Naive B cell (primary cell): ENCODE measurements at regions not wholly inside any gene's neighbourhood (a gene's known extent, or its start where the extent isn't known, plus 50 kb on each side); places are given as distances from the start of the nearest gene placed in this dataset.
A peak's percentile ranks its signal among the peaks of the same experiment; 100 is the strongest.
"Not testable (repeated sequence)": the region's sequence is repeated elsewhere in the genome, so short reads cannot be mapped to it uniquely, and the experiment has no call there.

Experiments used
- ATAC-seq, 2 donors: fragments of 150-1000 bp; cut with Tn5 transposase; 2 replicates each; pipeline ENCODE4 v1.10.0; 2021; ENCODE audit warnings: low read depth in 2 of 2, mild to moderate bottlenecking in 2 of 2, moderate library complexity in 2 of 2
- DNase-seq: peaks from one replicate; pipeline ENCODE4 v3.0.0; 2022
- H3K27ac Mint-ChIP-seq, 6 donors: one replicate each; pipeline ENCODE4 v1.8.0; 2020 to 2022; ENCODE audit warnings: mild to moderate bottlenecking in 6 of 6, mixed read lengths in 6 of 6, moderate library complexity in 5 of 6, inconsistent platforms in 2 of 6
- H3K27me3 Mint-ChIP-seq, 3 donors: one replicate each; pipeline ENCODE4 v1.8.0; 2021 to 2022; ENCODE audit warnings: mixed read lengths in 3 of 3, mild to moderate bottlenecking in 1 of 3
- H3K36me3 Mint-ChIP-seq, 2 donors: one replicate each; pipeline ENCODE4 v1.8.0; 2020 to 2022; ENCODE audit warnings: mixed read lengths in 2 of 2, inconsistent platforms in 1 of 2, mild to moderate bottlenecking in 1 of 2
- H3K4me1 Mint-ChIP-seq, 3 donors: one replicate each; pipeline ENCODE4 v1.8.0; 2020 to 2022; ENCODE audit warnings: mixed read lengths in 3 of 3, inconsistent platforms in 1 of 3, mild to moderate bottlenecking in 1 of 3, moderate library complexity in 1 of 3
- H3K4me3 Mint-ChIP-seq, 8 donors: one replicate each; pipeline ENCODE4 v1.8.0; 2020 to 2022; ENCODE audit warnings: mild to moderate bottlenecking in 8 of 8, mixed read lengths in 8 of 8, moderate library complexity in 8 of 8, inconsistent platforms in 2 of 8
- H3K9me3 Mint-ChIP-seq, 7 donors: one replicate each; pipeline ENCODE4 v1.8.0; 2020 to 2022; ENCODE audit warnings: mixed read lengths in 7 of 7, mild to moderate bottlenecking in 5 of 7, inconsistent platforms in 2 of 7, moderate library complexity in 1 of 7

- no peaks in the 10 kb centered on the region for H3K9me3 Mint-ChIP-seq
- ATAC-seq (no peak), DNase-seq (no peak)
- no peak overlapping the region for H3K27ac Mint-ChIP-seq
- peaks cover 22 to 43% (median 36%) of the 10 kb centered on the region in 3 donors for H3K27me3 Mint-ChIP-seq
- no peaks in the 10 kb centered on the region for H3K4me1 Mint-ChIP-seq
- no peaks in the 10 kb centered on the region for H3K36me3 Mint-ChIP-seq
- no peak overlapping the region for H3K4me3 Mint-ChIP-seq
Measured at GRCh38 chr1:30111431-30111830, 612.0 kb downstream of the MATN1 start.

GRCh38 chr1:30110846-30111245 lies 612.5 kb downstream of the MATN1 start:
- Mint-ChIP-seq H3K4me1 (no peaks in the 10 kb centered on the region), H3K36me3 (no peaks in the 10 kb centered on the region), H3K27ac (no peak overlapping the region), H3K9me3 (no peaks in the 10 kb centered on the region), H3K27me3 (peaks cover 22 to 43% (median 36%) of the 10 kb centered on the region in 3 donors), H3K4me3 (no peak overlapping the region)
- no peak for ATAC-seq
- no peak for DNase-seq

GRCh38 chr1:30109853-30110252 lies 613.5 kb downstream of the MATN1 start:
- Mint-ChIP-seq H3K4me3 (no peak overlapping the region), H3K27ac (no peak overlapping the region), H3K27me3 (peaks cover 22 to 45% (median 36%) of the 10 kb centered on the region in 3 donors), H3K9me3 (no peaks in the 10 kb centered on the region), H3K36me3 (no peaks in the 10 kb centered on the region), H3K4me1 (no peaks in the 10 kb centered on the region)
- no peak for DNase-seq
- ATAC-seq: no peak

GRCh38 chr1:30108186-30108585 lies 615.2 kb downstream of the MATN1 start:
- no peaks in the 10 kb centered on the region for H3K36me3 Mint-ChIP-seq
- ATAC-seq (no peak), DNase-seq (no peak)
- peak overlapping the region in 1 of 6 donors; percentile 15 for H3K27ac Mint-ChIP-seq
- H3K4me3 Mint-ChIP-seq: no peak overlapping the region
- no peaks in the 10 kb centered on the region for H3K4me1 Mint-ChIP-seq
- H3K27me3 Mint-ChIP-seq: peaks cover 23 to 44% (median 34%) of the 10 kb centered on the region in 3 donors
- no peaks in the 10 kb centered on the region for H3K9me3 Mint-ChIP-seq

GRCh38 chr1:30106125-30106524 lies 617.3 kb downstream of the MATN1 start:
- Mint-ChIP-seq H3K27me3 (peaks cover 21 to 27% (median 25%) of the 10 kb centered on the region in 3 donors), H3K9me3 (no peaks in the 10 kb centered on the region), H3K4me3 (no peak overlapping the region), H3K4me1 (no peaks in the 10 kb centered on the region), H3K36me3 (no peaks in the 10 kb centered on the region), H3K27ac (no peak overlapping the region)
- ATAC-seq: no peak
- DNase-seq: no peak

- Mint-ChIP-seq H3K36me3 (no peaks in the 10 kb centered on the region), H3K4me3 (peak overlapping the region in 1 of 8 donors; percentile 33), H3K27ac (no peak overlapping the region), H3K9me3 (no peaks in the 10 kb centered on the region), H3K4me1 (no peaks in the 10 kb centered on the region), H3K27me3 (peaks cover 16 to 27% (median 25%) of the 10 kb centered on the region in 3 donors)
- ATAC-seq (no peak), DNase-seq (no peak)
Measured at GRCh38 chr1:30104551-30104950, 618.8 kb downstream of the MATN1 start.

GRCh38 chr1:30103708-30104411 lies 619.5 kb downstream of the MATN1 start:
- Mint-ChIP-seq H3K27me3 (peaks cover 16 to 27% (median 19%) of the 10 kb centered on the region in 3 donors), H3K4me3 (no peak overlapping the region), H3K27ac (no peak overlapping the region), H3K36me3 (no peaks in the 10 kb centered on the region), H3K9me3 (peaks cover 0 to under 1% (median 0%) of the 10 kb centered on the region in 7 donors), H3K4me1 (no peaks in the 10 kb centered on the region)
- DNase-seq (no peak), ATAC-seq (no peak)

GRCh38 chr1:30102605-30103004 lies 620.8 kb downstream of the MATN1 start:
- DNase-seq: no peak
- Mint-ChIP-seq H3K9me3 (peaks cover 0 to 2% (median 0%) of the 10 kb centered on the region in 7 donors), H3K4me1 (no peaks in the 10 kb centered on the region), H3K4me3 (no peak overlapping the region), H3K36me3 (no peaks in the 10 kb centered on the region), H3K27ac (no peak overlapping the region), H3K27me3 (peaks cover 8 to 22% (median 10%) of the 10 kb centered on the region in 3 donors)
- no peak for ATAC-seq

- Mint-ChIP-seq H3K36me3 (no peaks in the 10 kb centered on the region), H3K27me3 (peaks cover 0 to 16% (median 10%) of the 10 kb centered on the region in 3 donors), H3K4me1 (no peaks in the 10 kb centered on the region), H3K27ac (no peak overlapping the region), H3K9me3 (peaks cover 0 to 2% (median 0%) of the 10 kb centered on the region in 7 donors), H3K4me3 (no peak overlapping the region)
- ATAC-seq: no peak
- no peak for DNase-seq
Measured at GRCh38 chr1:30101487-30102227, 621.7 kb downstream of the MATN1 start.

GRCh38 chr1:30101016-30101415 lies 622.4 kb downstream of the MATN1 start:
- no peak for ATAC-seq
- Mint-ChIP-seq H3K36me3 (no peaks in the 10 kb centered on the region), H3K4me1 (no peaks in the 10 kb centered on the region), H3K9me3 (peaks cover 0 to 2% (median 0%) of the 10 kb centered on the region in 7 donors), H3K27ac (no peak overlapping the region), H3K4me3 (no peak overlapping the region), H3K27me3 (peaks cover 0 to 16% (median 10%) of the 10 kb centered on the region in 3 donors)
- no peak for DNase-seq

GRCh38 chr1:30100524-30100862 lies 622.9 kb downstream of the MATN1 start:
- Mint-ChIP-seq H3K4me1 (no peaks in the 10 kb centered on the region), H3K4me3 (no peak overlapping the region), H3K36me3 (no peaks in the 10 kb centered on the region), H3K27ac (no peak overlapping the region), H3K9me3 (peaks cover 0 to 3% (median 0%) of the 10 kb centered on the region in 7 donors), H3K27me3 (peaks cover 0 to 16% (median 10%) of the 10 kb centered on the region in 3 donors)
- ATAC-seq: no peak
- DNase-seq: no peak

- ATAC-seq (no peak), DNase-seq (no peak)
- no peak overlapping the region for H3K4me3 Mint-ChIP-seq
- H3K9me3 Mint-ChIP-seq: peaks cover 0 to 3% (median 0%) of the 10 kb centered on the region in 7 donors
- H3K4me1 Mint-ChIP-seq: no peaks in the 10 kb centered on the region
- H3K36me3 Mint-ChIP-seq: no peaks in the 10 kb centered on the region
- no peak overlapping the region for H3K27ac Mint-ChIP-seq
- H3K27me3 Mint-ChIP-seq: peaks cover 0 to 14% (median 10%) of the 10 kb centered on the region in 3 donors
Measured at GRCh38 chr1:30099587-30100523, 623.5 kb downstream of the MATN1 start.

GRCh38 chr1:30097851-30098250 lies 625.5 kb downstream of the MATN1 start:
- not testable (repeated sequence) for ATAC-seq, H3K4me3 Mint-ChIP-seq, H3K36me3 Mint-ChIP-seq, H3K27me3 Mint-ChIP-seq, H3K4me1 Mint-ChIP-seq, DNase-seq, H3K27ac Mint-ChIP-seq
- peaks cover 6 to 14% (median 9%) of the 10 kb centered on the region in 7 donors for H3K9me3 Mint-ChIP-seq
